NOMO-1 (cell line): ENCODE measurements at regions not wholly inside any gene's neighbourhood (a gene's known extent, or its start where the extent isn't known, plus 50 kb on each side); places are given as distances from the start of the nearest gene placed in this dataset.

ENCODE experiments used
- DNase-seq, 2 experiments: peaks; one replicate each; lab custom pipeline; 2025; ENCODE audit not compliant: unreplicated experiment in 2 of 2; lab: John Stamatoyannopoulos, UW

GRCh38 chr15:31433091-31433490 lies 106.5 kb downstream of the KLF13 start:
- DNase-seq, result no peak

DNA sequence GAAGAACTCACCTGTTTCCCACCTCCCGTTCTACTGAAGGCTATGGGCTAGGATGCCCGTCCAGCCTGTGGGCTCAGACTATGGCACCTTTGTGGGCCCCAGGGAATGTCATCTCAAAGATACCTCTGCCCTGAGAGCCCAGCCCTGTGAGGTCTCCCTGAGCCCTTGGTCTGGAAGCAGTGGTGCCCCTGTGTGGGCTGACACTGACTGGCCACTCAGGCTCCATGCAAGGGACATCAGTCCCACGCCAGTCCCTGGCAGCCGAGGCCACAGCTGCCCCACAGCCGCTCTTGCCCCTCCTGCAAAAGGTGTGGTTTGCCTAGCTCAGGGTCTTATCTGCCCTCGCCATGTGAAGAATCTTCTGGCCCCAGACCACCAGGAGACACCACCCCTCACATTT lies 106.9 kb downstream of the KLF13 start:
- DNase-seq, result no peak

DNA sequence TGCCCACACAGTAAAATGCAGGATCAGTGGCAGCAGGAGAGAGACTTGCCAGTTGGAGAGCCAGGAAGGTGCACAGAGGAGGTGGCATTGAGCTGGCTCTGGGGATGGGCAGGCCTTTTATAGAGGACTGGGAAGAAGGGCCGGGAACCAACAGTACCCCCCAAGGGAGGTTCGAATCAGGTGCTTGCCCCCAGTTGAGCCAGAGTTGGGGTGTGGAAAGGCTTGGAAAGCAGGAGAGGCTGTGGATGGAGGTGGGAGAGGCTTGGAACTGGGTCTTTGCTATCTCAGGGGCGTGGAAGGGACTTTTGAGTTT lies 107.6 kb downstream of the KLF13 start:
- DNase-seq, result no peak

DNA sequence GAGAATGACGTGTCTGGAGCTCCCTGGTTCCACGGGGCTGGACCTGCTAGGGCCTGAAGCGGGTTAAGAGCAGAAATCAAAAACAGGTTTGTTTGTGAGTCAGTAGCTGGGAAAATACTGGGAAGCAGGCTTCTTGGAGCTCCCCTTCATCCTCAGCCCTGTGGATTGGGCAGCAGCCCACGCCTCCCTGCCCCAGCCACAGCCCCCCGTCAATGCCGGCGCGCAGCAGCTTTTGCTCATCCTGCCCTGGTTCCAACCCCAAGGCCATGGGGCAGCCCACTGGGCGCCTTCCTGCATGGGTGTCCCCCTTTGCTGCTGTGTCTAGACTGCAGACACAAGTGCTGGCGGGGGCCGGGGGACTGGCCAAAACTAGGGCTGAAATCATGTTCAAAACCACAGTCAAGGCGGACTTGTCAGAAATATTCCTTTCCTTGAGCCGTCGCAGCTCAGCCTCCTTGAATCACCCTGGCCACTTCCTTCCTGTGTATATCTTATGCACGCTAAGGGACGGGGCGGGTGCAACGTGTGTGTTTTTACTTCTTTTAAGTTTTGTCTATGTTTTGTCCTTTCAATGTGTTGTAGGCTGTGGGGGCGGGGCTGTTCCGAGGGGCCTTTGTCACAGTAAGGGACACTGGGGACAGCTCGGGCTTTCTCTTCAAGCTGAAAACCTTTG lies 108.1 kb downstream of the KLF13 start:
- DNase-seq, result peak; percentile 88 to 91

- peak; percentile 80 to 88 for DNase-seq
Measured at GRCh38 chr15:31435261-31435911, 108.8 kb downstream of the KLF13 start.

- no peak for DNase-seq
Measured at GRCh38 chr15:31435912-31436628, 109.4 kb downstream of the KLF13 start.

- no peak for DNase-seq
Measured at GRCh38 chr15:31437686-31438085, 111.1 kb downstream of the KLF13 start.

DNA sequence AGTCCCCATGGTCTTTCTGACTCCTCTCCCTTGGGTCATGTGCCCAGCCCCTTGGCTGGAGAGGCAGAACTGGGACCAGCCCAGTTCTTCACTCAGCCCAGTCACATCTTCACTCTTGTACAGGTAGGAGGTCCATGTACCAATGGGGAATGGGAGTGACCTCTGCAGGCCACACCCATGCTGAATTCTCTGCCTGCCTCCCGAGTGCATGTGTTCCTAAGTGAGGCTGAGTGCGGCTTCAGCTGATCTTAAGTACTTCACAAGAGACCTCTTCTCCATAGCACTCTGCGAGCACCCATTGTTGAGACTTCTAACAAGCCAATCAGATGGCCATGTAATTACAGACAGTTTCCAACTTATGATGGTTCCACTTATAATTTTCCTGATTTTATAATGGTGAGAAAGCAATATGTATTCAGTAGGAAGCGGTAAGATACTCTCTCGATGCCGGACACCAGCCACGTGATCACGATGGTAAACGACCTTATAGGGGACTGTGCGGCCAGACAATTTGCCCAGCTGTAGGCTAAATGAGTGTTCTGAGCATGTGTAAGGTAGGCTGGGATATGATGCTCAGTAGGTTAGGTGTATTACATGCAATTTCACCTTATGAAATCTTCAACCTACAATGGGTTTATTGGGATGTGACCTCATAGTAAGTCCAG lies 112.1 kb downstream of the KLF13 start:
- DNase-seq, result no peak

GRCh38 chr15:31439328-31439727 lies 112.7 kb downstream of the KLF13 start:
- DNase-seq, result peak; percentile 14 to 22

- peak in 1 of 2 experiments; percentile 20 for DNase-seq
Measured at GRCh38 chr15:31440216-31440615, 113.6 kb downstream of the KLF13 start.

DNA sequence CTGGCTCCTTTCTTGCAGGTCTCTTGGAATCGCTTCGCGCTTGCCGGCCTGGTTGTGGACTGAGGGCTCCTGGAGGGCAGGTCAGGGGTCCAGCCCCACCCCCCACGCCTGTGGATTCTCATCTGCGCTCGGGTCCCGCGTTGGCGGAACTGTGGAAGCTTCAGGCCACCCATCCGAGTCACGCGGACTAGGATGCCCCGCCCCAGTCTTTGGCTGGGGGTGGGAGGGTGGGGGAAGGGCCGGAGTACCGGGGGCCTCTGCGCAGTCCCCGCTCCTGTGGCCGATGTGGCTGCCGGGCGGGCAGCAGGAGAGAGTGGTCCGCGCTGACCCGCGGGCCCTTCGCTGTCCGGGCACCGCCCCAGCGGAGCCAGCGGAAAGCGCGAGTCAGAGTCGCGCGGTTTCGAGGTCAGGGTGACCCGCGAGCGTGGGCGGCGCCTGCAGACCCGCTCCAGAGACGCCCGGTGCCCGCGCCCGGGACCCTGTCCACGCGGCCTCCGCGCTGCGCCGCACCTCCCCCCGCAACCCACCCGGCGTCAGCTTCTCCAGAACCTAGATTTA lies 114.2 kb downstream of the KLF13 start:
- DNase-seq, result peak; percentile 47 to 54

DNA sequence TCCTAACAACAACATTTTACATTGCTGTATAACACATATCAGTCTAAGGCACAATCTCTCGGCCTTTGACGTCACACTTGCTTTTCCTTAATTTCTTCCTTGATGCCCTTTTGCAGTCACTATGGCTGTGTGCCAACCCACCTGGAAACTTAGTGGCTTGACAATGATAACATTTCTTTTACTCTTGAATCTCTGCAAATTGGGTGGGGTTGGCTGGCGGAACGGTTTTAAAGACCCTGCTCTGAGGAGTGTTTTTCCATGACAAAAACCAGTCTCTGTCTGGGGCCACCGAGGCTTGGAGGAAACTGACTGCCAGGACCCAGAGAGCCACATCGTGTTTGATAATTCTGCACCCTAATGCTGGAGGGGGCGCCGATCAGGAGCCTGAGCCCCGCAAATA lies 115.6 kb downstream of the KLF13 start:
- DNase-seq, result no peak

DNA sequence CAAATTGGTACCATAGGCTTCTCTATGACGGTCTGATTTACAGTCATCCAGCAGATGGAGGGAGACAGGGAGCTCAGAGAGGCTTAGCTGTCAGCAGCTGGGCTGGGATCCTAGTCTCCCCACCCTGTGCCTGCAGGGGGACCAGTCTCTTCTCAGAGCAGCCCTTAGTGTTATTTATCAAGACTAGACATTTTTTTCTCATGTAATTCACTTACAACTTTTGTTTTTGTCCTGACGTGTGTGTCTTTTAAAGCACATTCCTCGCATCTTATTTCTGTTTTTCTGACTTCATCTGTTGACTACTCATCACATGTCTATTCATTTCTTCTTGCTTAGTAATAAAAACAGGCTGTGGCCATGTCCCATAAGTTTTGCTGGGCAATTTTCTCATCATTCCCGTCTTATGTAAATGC lies 116.1 kb downstream of the KLF13 start:
- no peak for DNase-seq

- no peak for DNase-seq
Measured at GRCh38 chr15:31444844-31445243, 118.2 kb downstream of the KLF13 start.

GRCh38 chr15:31446546-31446945 lies 119.9 kb downstream of the KLF13 start:
- DNase-seq, result no peak

GRCh38 chr15:31447931-31448634 lies 121.4 kb downstream of the KLF13 start:
- no peak for DNase-seq

GRCh38 chr15:31448635-31448979 lies 122.0 kb downstream of the KLF13 start:
- DNase-seq, result no peak

DNA sequence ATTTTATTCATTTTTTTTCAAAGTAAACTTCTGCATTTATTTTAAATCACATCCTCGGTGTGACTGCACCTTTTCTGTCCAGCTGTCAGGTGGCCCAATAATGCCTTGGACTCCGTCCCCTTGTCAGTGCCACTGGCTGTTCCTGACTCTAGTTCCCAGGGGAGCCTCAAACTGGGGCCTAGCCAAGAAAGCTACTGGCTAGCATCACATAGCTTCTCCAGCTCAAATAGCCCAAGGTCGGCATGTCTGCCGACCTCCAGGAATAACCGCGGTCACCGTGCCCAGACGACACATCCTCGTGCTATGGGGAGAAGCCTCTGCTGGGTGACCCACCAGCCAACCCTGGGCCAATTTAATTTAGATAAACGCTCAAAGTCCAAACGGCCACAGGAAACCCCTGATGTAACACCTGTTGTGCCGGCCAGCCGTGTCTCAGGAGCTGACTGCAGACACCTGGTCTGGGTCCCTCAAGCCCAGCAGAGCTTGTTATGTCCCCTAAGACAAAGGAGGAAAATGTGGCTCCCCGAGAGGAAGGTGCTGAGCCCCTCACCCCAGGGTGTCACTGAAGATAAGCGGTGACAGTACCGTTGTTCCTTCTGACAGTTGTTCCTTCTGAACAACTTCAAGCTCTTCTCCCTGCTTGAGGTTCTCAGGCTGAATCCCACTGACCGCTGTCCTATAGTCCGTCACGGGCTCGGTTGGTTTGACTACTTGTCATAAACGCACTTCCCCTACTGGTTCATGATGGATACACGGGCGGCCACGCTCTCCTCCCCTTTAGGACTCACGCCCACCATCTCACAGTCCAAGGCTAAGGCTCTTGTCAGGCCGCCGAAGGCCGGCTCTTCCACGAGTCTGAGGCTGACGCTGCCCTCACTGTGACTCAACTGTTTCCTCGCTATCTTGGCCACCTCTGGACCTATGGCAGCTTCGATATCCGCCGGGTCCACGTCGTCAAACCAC lies 126.2 kb downstream of the KLF13 start:
- DNase-seq, result no peak

GRCh38 chr15:31453558-31454318 lies 127.1 kb downstream of the KLF13 start:
- no peak for DNase-seq
